Sigmoid colon (tissue), 6 donors: ENCODE measurements at regions not wholly inside any gene's neighbourhood (a gene's known extent, or its start where the extent isn't known, plus 50 kb on each side); places are given as distances from the start of the nearest gene placed in this dataset.
A peak's percentile ranks its signal among the peaks of the same experiment; 100 is the strongest.

ENCODE experiments used
- DNase-seq: peaks from one replicate; pipeline ENCODE4 v3.0.0-alpha.2; 2019
- H3K27ac ChIP-seq, 4 donors: fragments of 200-600 bp; sonication (generic); one replicate each; pipeline ENCODE4 v1.5.1; 2016 to 2019; ENCODE audit warnings: mild to moderate bottlenecking in 1 of 4
- H3K27me3 ChIP-seq, 3 donors: fragments of 200-600 bp; sonication (generic); one replicate each; pipeline ENCODE4 v1.5.1; 2019; ENCODE audit warnings: mild to moderate bottlenecking in 1 of 3
- H3K36me3 ChIP-seq, 4 donors: fragments of 200-600 bp; sonication (generic); one replicate each; pipeline ENCODE4 v1.5.1; 2016 to 2019
- H3K4me1 ChIP-seq, 4 donors: fragments of 200-600 bp; sonication (generic); one replicate each; pipeline ENCODE4 v1.5.1; 2017 to 2019
- H3K4me3 ChIP-seq, 4 donors: fragments of 200-600 bp; sonication (generic); one replicate each; pipeline ENCODE4 v1.5.1; 2017 to 2019; ENCODE audit warnings: mild to moderate bottlenecking in 2 of 4, moderate library complexity in 1 of 4
- H3K9me3 ChIP-seq, 4 donors: fragments of 200-600 bp in 3 of 4; sonication (generic) in 3 of 4; one replicate each; pipeline versions ENCODE4 v1.5.1 to v1.6.1; 2013 to 2019
- CTCF ChIP-seq, 4 experiments: fragments of 450-650 bp in 3 of 4; fragments of 200-600 bp in 1 of 4; IDR thresholded peaks; one replicate each; pipeline ENCODE4 v1.5.1; 2016 to 2019; ENCODE audit warnings: antibody characterized with exemption in 4 of 4, mild to moderate bottlenecking in 3 of 4, moderate library complexity in 2 of 4
- EP300 ChIP-seq, 4 donors: sonication (generic); formaldehyde crosslinking; IDR thresholded peaks; one replicate each; pipeline ENCODE4 v1.6.1; 2017; ENCODE audit warnings: antibody characterized with exemption in 4 of 4
- POLR2A ChIP-seq, 2 donors: fragments of 450-650 bp; IDR thresholded peaks; one replicate each; pipeline ENCODE4 v1.6.1; 2016; ENCODE audit warnings: antibody characterized with exemption in 2 of 2, mild to moderate bottlenecking in 2 of 2, moderate library complexity in 2 of 2
- POLR2AphosphoS5 ChIP-seq, 4 donors: sonication (generic); formaldehyde crosslinking; IDR thresholded peaks; one replicate each; pipeline ENCODE4 v1.6.1; 2017; ENCODE audit warnings: antibody characterized with exemption in 4 of 4
- WGBS, 2 donors: extraction: QIAGEN DNeasy Blood & Tissue Kit; methylation state at CpG; one replicate each; pipeline ENCODE4 v1.1.7; 2013; 5-methylcytosine and 5-hydroxymethylcytosine counted together
- intact Hi-C: fragments of 100-400 bp; cut with DNase I; formaldehyde crosslinking; loops from one replicate; pipeline ENCODE4 v1.15.1; 2023
- donor health status: healthy with polysubstance abuse.
- donor health status: healthy.

DNA sequence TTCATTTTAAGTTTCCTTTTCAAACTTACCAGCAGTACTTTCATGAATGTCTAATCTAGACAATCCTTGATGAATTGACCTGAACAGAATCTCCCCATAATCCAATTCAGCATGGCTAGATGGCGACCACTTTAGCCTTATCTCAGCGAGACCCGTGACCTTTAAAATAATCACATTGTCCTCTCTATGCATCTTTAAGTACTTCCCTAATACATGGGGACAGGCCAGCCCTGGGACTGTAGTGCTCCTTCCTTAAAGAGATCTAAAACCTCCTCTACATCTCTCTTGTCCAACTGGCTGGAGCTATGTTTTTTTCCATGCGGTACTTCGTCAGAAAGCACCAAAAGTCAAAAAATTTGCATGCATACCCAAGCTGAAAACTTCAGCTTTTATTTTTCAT is 746.0 kb downstream of the VRK1 start:
- H3K27me3 ChIP-seq, result no peaks in the 10 kb centered on the region
- H3K9me3 ChIP-seq, result no peaks in the 10 kb centered on the region
- DNase-seq, result no peak
- intact Hi-C loops, result no loop called here
- H3K36me3 ChIP-seq, result no peaks in the 10 kb centered on the region
- no peaks in the 10 kb centered on the region for H3K4me1 ChIP-seq
- H3K4me3 ChIP-seq, result no peak overlapping the region
- WGBS, 2 donors, result 77 to 82% methylated on average over 5 of the region's 5 CpGs
- H3K27ac ChIP-seq, result no peak overlapping the region
- TF ChIP-seq EP300 (IDR thresholded peaks at IDR 0.05), result no peak
- TF ChIP-seq POLR2AphosphoS5 (IDR thresholded peaks at IDR 0.05), result no peak
- TF ChIP-seq POLR2A (IDR thresholded peaks at IDR 0.05), result no peak
- no peak for TF ChIP-seq CTCF (IDR thresholded peaks at IDR 0.05)

- 53 to 71% methylated on average over 1 of the region's 1 CpG for WGBS, 2 donors
- H3K4me1 ChIP-seq, result no peaks in the 10 kb centered on the region
- no peak overlapping the region for H3K4me3 ChIP-seq
- TF ChIP-seq POLR2AphosphoS5 (IDR thresholded peaks at IDR 0.05), result no peak
- TF ChIP-seq POLR2A (IDR thresholded peaks at IDR 0.05), result no peak
- no peak for TF ChIP-seq CTCF (IDR thresholded peaks at IDR 0.05)
- no peak for TF ChIP-seq EP300 (IDR thresholded peaks at IDR 0.05)
- no peak overlapping the region for H3K27ac ChIP-seq
- intact Hi-C loops, result no loop called here
- no peaks in the 10 kb centered on the region for H3K36me3 ChIP-seq
- DNase-seq, result no peak
- no peaks in the 10 kb centered on the region for H3K9me3 ChIP-seq
- no peaks in the 10 kb centered on the region for H3K27me3 ChIP-seq
Observed at GRCh38 chr14:97543816-97544215, 746.6 kb downstream of the VRK1 start.

DNA sequence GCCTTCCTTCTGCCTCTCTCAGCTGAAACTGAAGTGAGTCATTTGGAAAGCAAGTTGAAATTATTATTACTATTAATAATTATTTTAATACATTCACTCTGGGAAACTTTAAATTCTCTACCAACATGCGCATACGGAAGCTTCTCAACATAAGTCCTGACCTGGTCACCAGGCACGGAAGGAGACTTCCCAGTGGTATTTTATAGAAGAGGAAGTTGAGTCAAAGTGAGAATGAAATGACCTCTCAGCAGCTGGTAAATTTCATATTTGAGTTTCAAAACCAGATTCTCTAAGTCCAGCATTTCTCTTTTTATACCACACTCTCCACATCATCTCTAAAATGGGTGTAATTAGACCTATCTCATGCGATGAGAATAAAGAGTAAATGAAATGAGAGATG is 747.4 kb downstream of the VRK1 start:
- Histone ChIP-seq H3K9me3 (no peaks in the 10 kb centered on the region), H3K27ac (peak overlapping the region in 1 of 4 donors; percentile 25), H3K4me1 (no peaks in the 10 kb centered on the region), H3K36me3 (no peaks in the 10 kb centered on the region), H3K4me3 (no peak overlapping the region), H3K27me3 (no peaks in the 10 kb centered on the region)
- TF ChIP-seq POLR2AphosphoS5 (IDR thresholded peaks at IDR 0.05) (no peak), POLR2A (IDR thresholded peaks at IDR 0.05) (no peak), EP300 (IDR thresholded peaks at IDR 0.05) (no peak), CTCF (IDR thresholded peaks at IDR 0.05) (no peak)
- DNase-seq, result no peak
- intact Hi-C loops, result no loop called here
- 84 to 90% methylated on average over 4 of the region's 4 CpGs for WGBS, 2 donors

GRCh38 chr14:97546491-97547230 is 749.5 kb downstream of the VRK1 start:
- no peak overlapping the region for H3K27ac ChIP-seq
- no peak overlapping the region for H3K4me3 ChIP-seq
- intact Hi-C loops, result no loop called here
- WGBS, 2 donors, result 92 to 95% methylated on average over 20 of the region's 20 CpGs
- no peak for TF ChIP-seq CTCF (IDR thresholded peaks at IDR 0.05)
- no peak for TF ChIP-seq POLR2A (IDR thresholded peaks at IDR 0.05)
- no peak for TF ChIP-seq EP300 (IDR thresholded peaks at IDR 0.05)
- TF ChIP-seq POLR2AphosphoS5 (IDR thresholded peaks at IDR 0.05), result no peak
- H3K4me1 ChIP-seq, result no peaks in the 10 kb centered on the region
- H3K36me3 ChIP-seq, result no peaks in the 10 kb centered on the region
- no peak for DNase-seq
- H3K9me3 ChIP-seq, result no peaks in the 10 kb centered on the region
- no peaks in the 10 kb centered on the region for H3K27me3 ChIP-seq

DNA sequence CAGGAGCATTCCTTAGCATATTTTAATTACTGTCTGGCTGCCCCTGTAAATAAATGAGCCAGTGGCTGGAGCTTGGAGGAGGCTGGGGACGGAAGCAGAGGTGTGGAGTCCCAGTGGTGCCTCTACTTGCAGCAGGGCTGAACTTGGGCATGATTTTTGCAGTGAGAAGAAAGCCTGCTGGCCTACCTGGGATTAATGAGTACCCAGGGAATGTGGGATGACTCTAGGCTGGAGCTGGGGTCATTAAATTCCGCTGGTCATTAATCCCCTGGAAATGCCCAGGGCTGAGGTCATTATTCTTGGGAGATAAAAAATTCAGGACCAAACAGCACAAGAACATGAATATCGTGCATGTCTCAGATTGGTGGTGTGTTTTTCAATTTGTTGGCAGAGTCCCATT is 753.3 kb downstream of the VRK1 start:
- H3K9me3 ChIP-seq, result no peaks in the 10 kb centered on the region
- H3K4me1 ChIP-seq, result no peaks in the 10 kb centered on the region
- H3K36me3 ChIP-seq, result no peaks in the 10 kb centered on the region
- H3K4me3 ChIP-seq, result no peak overlapping the region
- no peak for TF ChIP-seq POLR2A (IDR thresholded peaks at IDR 0.05)
- TF ChIP-seq CTCF (IDR thresholded peaks at IDR 0.05), result no peak
- no peak for TF ChIP-seq EP300 (IDR thresholded peaks at IDR 0.05)
- 53 to 77% methylated on average over 3 of the region's 3 CpGs for WGBS, 2 donors
- no peak overlapping the region for H3K27ac ChIP-seq
- intact Hi-C loops, result no loop called here
- H3K27me3 ChIP-seq, result no peaks in the 10 kb centered on the region
- no peak for DNase-seq
